ENCODE measurements at regions not wholly inside any gene's neighbourhood (a gene's known extent, or its start where the extent isn't known, plus 50 kb on each side); places are given as distances from the start of the nearest gene placed in this dataset.
"Not testable (repeated sequence)": the region's sequence is repeated elsewhere in the genome, so short reads cannot be mapped to it uniquely, and the experiment has no call there.

DNA sequence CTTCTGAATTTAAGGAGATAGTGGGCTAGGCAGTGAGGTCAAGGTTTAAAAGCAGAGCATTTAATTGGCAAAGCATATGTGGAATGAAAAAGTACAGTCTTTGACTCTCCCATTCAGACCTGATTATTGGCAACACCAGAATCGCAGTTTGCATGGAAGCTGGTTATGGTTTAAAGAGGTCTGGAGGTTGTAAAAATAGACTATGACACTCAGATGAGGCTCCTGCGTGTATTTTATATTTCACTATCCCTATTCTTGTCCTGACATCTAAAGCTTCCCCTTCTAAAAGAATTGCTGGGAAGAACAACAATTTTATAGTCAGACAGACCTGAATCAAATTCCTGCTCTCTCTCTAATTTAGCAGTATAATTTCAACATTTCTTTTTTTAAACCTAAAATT, 302.9 kb downstream of the PCDH7 start:
- H3K9me3 ChIP-seq (replicated peaks in 1 of 2; ENCODE audit: control insufficient read depth in 1 of 2, insufficient read depth in 1 of 2, low read length in 2 of 2) = no peaks in the 10 kb centered on the region
- no CpG with 5 or more reads among the region's 2 CpGs for WGBS (ENCODE audit: insufficient coverage)
- no peaks in the 10 kb centered on the region for H3K36me3 ChIP-seq (replicated peaks in 1 of 2; ENCODE audit: control insufficient read depth in 1 of 2, insufficient read depth in 2 of 2, low read length in 2 of 2)
- Mint-ChIP-seq H3K4me1 (no peaks in the 10 kb centered on the region), H3K27me3 (ENCODE audit: low read depth in 3 of 3) (peaks cover 0 to 2% (median 1%) of the 10 kb centered on the region in 3 donors), H3K36me3 (no peaks in the 10 kb centered on the region), H3K27ac (no peak overlapping the region), H3K9me3 (peaks cover 0 to 2% (median 0%) of the 10 kb centered on the region in 7 donors), H3K4me3 (no peak overlapping the region)
- no peak overlapping the region for H3K4me2 ChIP-seq (replicated peaks; ENCODE audit: extremely low read depth, low read length, poor library complexity, severe bottlenecking)
- H3K4me1 ChIP-seq (ENCODE audit: control insufficient read depth in 1 of 2, insufficient read depth in 2 of 2, low read length in 2 of 2) = no peaks in the 10 kb centered on the region
- no peak overlapping the region for H3K9ac ChIP-seq (ENCODE audit: insufficient read depth, low read length, poor library complexity, severe bottlenecking)
- intact Hi-C loops (cut with micrococcal nuclease) = no loop called here
- H3K4me3 ChIP-seq (replicated peaks in 1 of 3; ENCODE audit: low read depth in 2 of 3, low read length in 3 of 3) = no peak overlapping the region
- no peaks in the 10 kb centered on the region for H3K79me2 ChIP-seq (ENCODE audit: insufficient read depth, low read length)
- TF ChIP-seq, protein P1, sequence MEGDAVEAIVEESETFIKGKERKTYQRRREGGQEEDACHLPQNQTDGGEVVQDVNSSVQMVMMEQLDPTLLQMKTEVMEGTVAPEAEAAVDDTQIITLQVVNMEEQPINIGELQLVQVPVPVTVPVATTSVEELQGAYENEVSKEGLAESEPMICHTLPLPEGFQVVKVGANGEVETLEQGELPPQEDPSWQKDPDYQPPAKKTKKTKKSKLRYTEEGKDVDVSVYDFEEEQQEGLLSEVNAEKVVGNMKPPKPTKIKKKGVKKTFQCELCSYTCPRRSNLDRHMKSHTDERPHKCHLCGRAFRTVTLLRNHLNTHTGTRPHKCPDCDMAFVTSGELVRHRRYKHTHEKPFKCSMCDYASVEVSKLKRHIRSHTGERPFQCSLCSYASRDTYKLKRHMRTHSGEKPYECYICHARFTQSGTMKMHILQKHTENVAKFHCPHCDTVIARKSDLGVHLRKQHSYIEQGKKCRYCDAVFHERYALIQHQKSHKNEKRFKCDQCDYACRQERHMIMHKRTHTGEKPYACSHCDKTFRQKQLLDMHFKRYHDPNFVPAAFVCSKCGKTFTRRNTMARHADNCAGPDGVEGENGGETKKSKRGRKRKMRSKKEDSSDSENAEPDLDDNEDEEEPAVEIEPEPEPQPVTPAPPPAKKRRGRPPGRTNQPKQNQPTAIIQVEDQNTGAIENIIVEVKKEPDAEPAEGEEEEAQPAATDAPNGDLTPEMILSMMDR (IDR thresholded peaks at IDR 0.05) = no peak
- H3K27me3 ChIP-seq (ENCODE audit: control insufficient read depth in 2 of 2, insufficient read depth in 2 of 2, low read length in 2 of 2) = no peaks in the 10 kb centered on the region
- no peaks in the 10 kb centered on the region for H4K20me1 ChIP-seq (ENCODE audit: insufficient read depth, low read length)
- no peak overlapping the region for H2AFZ ChIP-seq (ENCODE audit: insufficient read depth, low read depth, low read length, poor library complexity, severe bottlenecking)
- no peak overlapping the region for H3K27ac ChIP-seq (ENCODE audit: low read depth in 1 of 2, low read length in 2 of 2)
- DNase-seq = no peak

DNA sequence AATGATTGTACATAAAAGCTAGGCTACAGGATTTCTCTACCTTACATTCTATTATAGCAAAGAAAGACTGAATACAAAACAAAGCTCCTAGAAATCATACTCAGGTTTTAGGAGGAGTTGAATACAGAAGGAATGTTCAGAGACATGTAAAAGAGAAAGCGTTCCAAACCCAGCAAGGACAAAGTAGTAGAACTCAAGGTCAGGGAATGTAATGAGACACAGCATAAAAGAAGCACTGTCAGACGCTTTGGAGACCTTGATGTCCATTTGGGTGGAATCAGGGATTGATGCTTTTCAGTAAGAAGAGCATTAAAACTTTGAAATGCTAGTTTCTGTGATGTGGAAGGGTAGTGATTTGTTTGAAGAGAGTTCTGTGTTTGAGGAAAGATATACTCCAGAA, 303.6 kb downstream of the PCDH7 start:
- H3K4me2 ChIP-seq (replicated peaks; ENCODE audit: extremely low read depth, low read length, poor library complexity, severe bottlenecking) = no peak overlapping the region
- no peak overlapping the region for H3K27ac ChIP-seq (ENCODE audit: low read depth in 1 of 2, low read length in 2 of 2)
- no peak overlapping the region for H3K9ac ChIP-seq (ENCODE audit: insufficient read depth, low read length, poor library complexity, severe bottlenecking)
- Mint-ChIP-seq H3K27me3 (ENCODE audit: low read depth in 3 of 3) (peaks cover 0 to 2% (median 1%) of the 10 kb centered on the region in 3 donors), H3K4me1 (no peaks in the 10 kb centered on the region), H3K4me3 (no peak overlapping the region), H3K36me3 (no peaks in the 10 kb centered on the region), H3K9me3 (peaks cover 0 to 2% (median 0%) of the 10 kb centered on the region in 7 donors), H3K27ac (no peak overlapping the region)
- no peaks in the 10 kb centered on the region for H3K9me3 ChIP-seq (replicated peaks in 1 of 2; ENCODE audit: control insufficient read depth in 1 of 2, insufficient read depth in 1 of 2, low read length in 2 of 2)
- TF ChIP-seq, protein P1 (IDR thresholded peaks at IDR 0.05) = no peak
- no peaks in the 10 kb centered on the region for H3K4me1 ChIP-seq (ENCODE audit: control insufficient read depth in 1 of 2, insufficient read depth in 2 of 2, low read length in 2 of 2)
- no peaks in the 10 kb centered on the region for H4K20me1 ChIP-seq (ENCODE audit: insufficient read depth, low read length)
- H3K36me3 ChIP-seq (replicated peaks in 1 of 2; ENCODE audit: control insufficient read depth in 1 of 2, insufficient read depth in 2 of 2, low read length in 2 of 2) = no peaks in the 10 kb centered on the region
- intact Hi-C loops (cut with micrococcal nuclease) = no loop called here
- no peak overlapping the region for H2AFZ ChIP-seq (ENCODE audit: insufficient read depth, low read depth, low read length, poor library complexity, severe bottlenecking)
- H3K27me3 ChIP-seq (ENCODE audit: control insufficient read depth in 2 of 2, insufficient read depth in 2 of 2, low read length in 2 of 2) = no peaks in the 10 kb centered on the region
- H3K4me3 ChIP-seq (replicated peaks in 1 of 3; ENCODE audit: low read depth in 2 of 3, low read length in 3 of 3) = no peak overlapping the region
- no peaks in the 10 kb centered on the region for H3K79me2 ChIP-seq (ENCODE audit: insufficient read depth, low read length)
- DNase-seq = no peak
- 74% methylated on average over 2 of the region's 2 CpGs for WGBS (ENCODE audit: insufficient coverage)

GRCh38 chr4:31024781-31025180, 304.6 kb downstream of the PCDH7 start:
- DNase-seq; H3K9me3 ChIP-seq (replicated peaks in 1 of 2; ENCODE audit: control insufficient read depth in 1 of 2, insufficient read depth in 1 of 2, low read length in 2 of 2); H2AFZ ChIP-seq (ENCODE audit: insufficient read depth, low read depth, low read length, poor library complexity, severe bottlenecking); H3K27ac ChIP-seq (ENCODE audit: low read depth in 1 of 2, low read length in 2 of 2); H4K20me1 ChIP-seq (ENCODE audit: insufficient read depth, low read length); H3K27me3 Mint-ChIP-seq (ENCODE audit: low read depth in 3 of 3); H3K9me3 Mint-ChIP-seq; H3K4me3 ChIP-seq (replicated peaks in 1 of 3; ENCODE audit: low read depth in 2 of 3, low read length in 3 of 3); H3K4me1 ChIP-seq (ENCODE audit: control insufficient read depth in 1 of 2, insufficient read depth in 2 of 2, low read length in 2 of 2); H3K4me1 Mint-ChIP-seq; H3K27me3 ChIP-seq (ENCODE audit: control insufficient read depth in 2 of 2, insufficient read depth in 2 of 2, low read length in 2 of 2); intact Hi-C loops (cut with micrococcal nuclease); H3K27ac Mint-ChIP-seq; H3K4me3 Mint-ChIP-seq; H3K36me3 ChIP-seq (replicated peaks in 1 of 2; ENCODE audit: control insufficient read depth in 1 of 2, insufficient read depth in 2 of 2, low read length in 2 of 2); H3K4me2 ChIP-seq (replicated peaks; ENCODE audit: extremely low read depth, low read length, poor library complexity, severe bottlenecking); H3K79me2 ChIP-seq (ENCODE audit: insufficient read depth, low read length); H3K9ac ChIP-seq (ENCODE audit: insufficient read depth, low read length, poor library complexity, severe bottlenecking); H3K36me3 Mint-ChIP-seq: not testable (repeated sequence)
- 96% methylated on average over 7 of the region's 12 CpGs for WGBS (ENCODE audit: insufficient coverage)
